ENCODE measurements at regions not wholly inside any gene's neighbourhood (a gene's known extent, or its start where the extent isn't known, plus 50 kb on each side); places are given as distances from the start of the nearest gene placed in this dataset.

- H3K4me1 Mint-ChIP-seq (ENCODE audit: low read depth) = no peaks in the 10 kb centered on the region
- no peak overlapping the region for H3K4me3 Mint-ChIP-seq
- H3K9me3 Mint-ChIP-seq (ENCODE audit: low read depth) = peaks cover 4% of the 10 kb centered on the region
- H3K36me3 Mint-ChIP-seq = no peaks in the 10 kb centered on the region
- H3K27ac Mint-ChIP-seq = no peak overlapping the region
- peaks cover 11% of the 10 kb centered on the region for H3K27me3 Mint-ChIP-seq
These were observed 55.2 kb downstream of the GCC1 start for GRCh38 chr7:127530148-127530547.

DNA sequence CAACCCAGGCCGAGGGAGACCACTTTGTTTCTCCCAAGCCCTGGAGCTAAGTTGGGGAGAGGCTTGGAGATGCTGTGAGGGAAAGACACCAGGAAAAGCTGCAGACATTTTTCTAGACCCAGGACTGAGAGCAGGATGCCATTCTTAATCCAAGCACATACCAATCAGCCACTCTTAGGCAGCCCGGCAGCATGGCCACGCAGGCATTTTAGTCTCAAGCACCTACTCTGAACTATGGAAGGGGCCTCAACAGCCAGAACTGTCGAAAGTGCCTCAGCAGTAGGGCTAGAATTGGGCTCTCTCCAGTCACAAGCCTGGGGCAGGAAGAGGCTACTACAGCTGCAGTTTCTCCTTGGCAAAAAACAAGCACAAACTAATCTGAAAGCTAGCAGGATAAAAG is 57.8 kb downstream of the GCC1 start:
- Mint-ChIP-seq H3K36me3 (no peaks in the 10 kb centered on the region), H3K27ac (no peak overlapping the region), H3K4me3 (no peak overlapping the region), H3K27me3 (peaks cover 15% of the 10 kb centered on the region), H3K4me1 (ENCODE audit: low read depth) (no peaks in the 10 kb centered on the region), H3K9me3 (ENCODE audit: low read depth) (peaks cover 4% of the 10 kb centered on the region)

- Mint-ChIP-seq H3K4me3 (no peak overlapping the region), H3K9me3 (ENCODE audit: low read depth) (peaks cover 9% of the 10 kb centered on the region), H3K36me3 (peaks cover 3% of the 10 kb centered on the region), H3K27ac (no peak overlapping the region), H3K4me1 (ENCODE audit: low read depth) (no peaks in the 10 kb centered on the region), H3K27me3 (peaks cover 22% of the 10 kb centered on the region)
These were observed 59.4 kb downstream of the GCC1 start for GRCh38 chr7:127525866-127526480.

GRCh38 chr7:127516320-127516719 is 69.1 kb downstream of the GCC1 start:
- H3K4me3 Mint-ChIP-seq = no peak overlapping the region
- H3K27ac Mint-ChIP-seq = no peak overlapping the region
- peaks cover under 1% of the 10 kb centered on the region for H3K36me3 Mint-ChIP-seq
- peaks cover 20% of the 10 kb centered on the region for H3K27me3 Mint-ChIP-seq
- H3K4me1 Mint-ChIP-seq (ENCODE audit: low read depth) = no peaks in the 10 kb centered on the region
- peaks cover under 1% of the 10 kb centered on the region for H3K9me3 Mint-ChIP-seq (ENCODE audit: low read depth)

GRCh38 chr7:127514499-127514898 is 70.9 kb downstream of the GCC1 start:
- H3K9me3 Mint-ChIP-seq (ENCODE audit: low read depth) = no peaks in the 10 kb centered on the region
- peaks cover 9% of the 10 kb centered on the region for H3K27me3 Mint-ChIP-seq
- H3K4me1 Mint-ChIP-seq (ENCODE audit: low read depth) = no peaks in the 10 kb centered on the region
- no peak overlapping the region for H3K4me3 Mint-ChIP-seq
- no peaks in the 10 kb centered on the region for H3K36me3 Mint-ChIP-seq
- H3K27ac Mint-ChIP-seq = no peak overlapping the region

DNA sequence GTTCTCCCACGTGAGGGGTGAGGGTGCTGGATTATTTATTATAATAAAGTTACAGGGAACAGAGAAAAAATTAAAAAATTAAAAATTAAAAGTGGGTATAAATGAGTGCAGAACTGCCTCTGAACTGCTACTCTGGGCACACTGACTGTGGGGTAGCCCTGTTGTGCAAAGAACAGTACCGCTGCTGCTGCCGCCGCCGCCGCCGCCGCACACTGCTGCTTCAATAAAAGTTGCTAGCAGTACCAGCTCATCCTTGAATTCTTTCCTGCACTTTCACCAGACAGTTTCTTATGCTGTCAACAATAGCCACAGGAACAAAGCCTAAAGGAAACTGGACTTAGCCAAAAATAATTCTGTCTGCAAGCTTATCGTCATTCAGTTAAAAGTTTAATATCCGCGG is 72.1 kb downstream of the GCC1 start:
- H3K27ac Mint-ChIP-seq = no peak overlapping the region
- H3K36me3 Mint-ChIP-seq = no peaks in the 10 kb centered on the region
- H3K4me1 Mint-ChIP-seq (ENCODE audit: low read depth) = no peaks in the 10 kb centered on the region
- no peaks in the 10 kb centered on the region for H3K9me3 Mint-ChIP-seq (ENCODE audit: low read depth)
- H3K27me3 Mint-ChIP-seq = peaks cover 4% of the 10 kb centered on the region
- no peak overlapping the region for H3K4me3 Mint-ChIP-seq

DNA sequence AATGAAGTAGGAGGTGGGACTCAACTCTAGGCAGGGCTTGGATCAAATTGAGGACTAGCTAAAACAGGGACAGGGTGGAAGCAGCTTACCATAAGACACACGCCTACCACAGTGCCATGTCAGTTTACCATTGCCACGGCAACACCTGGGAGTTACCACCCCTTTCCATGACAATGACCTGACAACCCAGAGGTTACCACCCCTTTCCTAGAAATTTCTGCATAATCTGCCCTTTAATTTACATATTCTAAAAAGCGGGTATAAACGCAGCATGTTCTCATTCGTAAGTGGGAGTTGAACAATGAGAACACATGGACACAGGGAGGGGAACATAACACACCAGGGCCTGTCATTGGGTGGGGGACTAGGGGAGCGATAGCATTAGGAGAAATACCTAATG is 72.7 kb downstream of the GCC1 start:
- Mint-ChIP-seq H3K36me3 (no peaks in the 10 kb centered on the region), H3K27me3 (peaks cover 3% of the 10 kb centered on the region), H3K4me1 (ENCODE audit: low read depth) (no peaks in the 10 kb centered on the region), H3K4me3 (no peak overlapping the region), H3K9me3 (ENCODE audit: low read depth) (no peaks in the 10 kb centered on the region), H3K27ac (no peak overlapping the region)

- Mint-ChIP-seq H3K27ac (no peak overlapping the region), H3K4me1 (ENCODE audit: low read depth) (no peaks in the 10 kb centered on the region), H3K4me3 (no peak overlapping the region), H3K36me3 (no peaks in the 10 kb centered on the region), H3K9me3 (ENCODE audit: low read depth) (no peaks in the 10 kb centered on the region), H3K27me3 (peaks cover 6% of the 10 kb centered on the region)
These were observed 80.7 kb downstream of the GCC1 start for GRCh38 chr7:127504715-127505114.

DNA sequence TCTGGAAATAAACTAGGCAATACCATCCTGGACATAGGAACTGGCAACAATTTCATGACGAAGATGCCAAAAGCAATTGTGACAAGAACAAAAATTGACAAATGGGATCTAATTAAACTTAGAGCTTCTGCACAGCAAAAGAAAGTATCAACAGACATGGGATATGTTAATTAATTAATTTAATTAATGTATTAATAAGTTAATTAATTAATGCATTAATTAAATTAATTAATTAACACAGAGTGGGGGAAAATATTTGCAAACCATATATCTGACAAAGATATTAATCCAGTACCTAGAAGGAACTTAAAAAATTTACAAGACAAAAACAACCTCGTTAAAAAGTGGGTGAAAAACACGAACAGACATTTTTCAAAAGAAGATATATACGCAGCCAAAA is 83.6 kb downstream of the GCC1 start:
- no peaks in the 10 kb centered on the region for H3K9me3 Mint-ChIP-seq (ENCODE audit: low read depth)
- H3K4me3 Mint-ChIP-seq = no peak overlapping the region
- H3K4me1 Mint-ChIP-seq (ENCODE audit: low read depth) = no peaks in the 10 kb centered on the region
- H3K36me3 Mint-ChIP-seq = no peaks in the 10 kb centered on the region
- no peak overlapping the region for H3K27ac Mint-ChIP-seq
- peaks cover 5% of the 10 kb centered on the region for H3K27me3 Mint-ChIP-seq

DNA sequence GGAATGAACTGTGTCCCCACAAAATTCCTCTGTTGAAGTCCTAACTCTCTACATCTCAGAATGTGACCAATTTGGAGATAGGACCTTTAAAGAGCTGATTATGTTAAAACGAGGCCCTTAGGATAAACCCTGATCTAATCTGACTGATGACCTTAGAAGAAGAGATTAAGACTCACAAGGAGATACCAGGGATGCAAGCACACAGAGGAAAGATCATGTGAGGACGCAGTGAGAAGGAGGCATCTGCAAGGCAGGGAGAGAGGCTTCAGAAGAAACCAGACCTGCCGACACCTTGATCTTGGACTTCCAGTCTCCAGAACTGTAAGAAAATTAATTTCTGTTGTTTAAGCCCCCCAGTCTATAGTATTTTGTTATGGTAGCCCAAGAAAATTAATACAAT is 94.9 kb upstream of the ZNF800 start:
- no peak overlapping the region for H3K27ac Mint-ChIP-seq
- peaks cover 2% of the 10 kb centered on the region for H3K27me3 Mint-ChIP-seq
- H3K4me3 Mint-ChIP-seq = no peak overlapping the region
- peaks cover 15% of the 10 kb centered on the region for H3K4me1 Mint-ChIP-seq (ENCODE audit: low read depth)
- no peaks in the 10 kb centered on the region for H3K36me3 Mint-ChIP-seq
- no peaks in the 10 kb centered on the region for H3K9me3 Mint-ChIP-seq (ENCODE audit: low read depth)

DNA sequence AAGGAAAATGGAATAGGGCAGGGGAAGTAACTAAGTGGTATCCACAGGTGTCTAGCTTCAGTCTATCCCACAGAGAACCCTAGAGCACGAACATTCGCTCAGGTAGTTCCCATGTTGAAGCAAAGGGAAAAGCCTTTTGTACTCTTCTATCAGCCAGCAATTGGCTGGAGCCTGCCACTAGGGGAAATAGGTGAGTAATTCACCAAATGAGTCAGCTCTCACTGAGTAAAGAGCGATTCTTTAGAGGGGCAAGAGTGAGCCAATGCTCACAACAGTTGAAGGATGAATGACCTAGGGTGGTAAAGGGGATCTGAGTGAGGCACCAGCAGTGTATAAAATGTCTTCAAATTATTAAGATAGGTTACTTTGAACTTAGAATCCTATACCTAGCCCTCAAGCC is 94.1 kb upstream of the ZNF800 start:
- peaks cover 3% of the 10 kb centered on the region for H3K27me3 Mint-ChIP-seq
- no peak overlapping the region for H3K4me3 Mint-ChIP-seq
- H3K27ac Mint-ChIP-seq = no peak overlapping the region
- no peaks in the 10 kb centered on the region for H3K36me3 Mint-ChIP-seq
- H3K9me3 Mint-ChIP-seq (ENCODE audit: low read depth) = no peaks in the 10 kb centered on the region
- peaks cover 15% of the 10 kb centered on the region for H3K4me1 Mint-ChIP-seq (ENCODE audit: low read depth)

GRCh38 chr7:127485482-127485881 is 93.0 kb upstream of the ZNF800 start:
- Mint-ChIP-seq H3K4me1 (ENCODE audit: low read depth) (peaks cover 15% of the 10 kb centered on the region), H3K9me3 (ENCODE audit: low read depth) (no peaks in the 10 kb centered on the region), H3K27me3 (peaks cover 3% of the 10 kb centered on the region)

GRCh38 chr7:127484954-127485353 is 92.4 kb upstream of the ZNF800 start:
- Mint-ChIP-seq H3K4me1 (ENCODE audit: low read depth) (peaks cover 15% of the 10 kb centered on the region), H3K27me3 (peaks cover 3% of the 10 kb centered on the region), H3K27ac (no peak overlapping the region), H3K36me3 (no peaks in the 10 kb centered on the region), H3K9me3 (ENCODE audit: low read depth) (no peaks in the 10 kb centered on the region), H3K4me3 (peak overlapping the region; percentile 57)

More at GRCh38 chr7:127485482-127485881, 93.0 kb upstream of the ZNF800 start:
- no peak overlapping the region for H3K27ac Mint-ChIP-seq
- H3K4me3 Mint-ChIP-seq = no peak overlapping the region
- H3K36me3 Mint-ChIP-seq = no peaks in the 10 kb centered on the region

- Mint-ChIP-seq H3K36me3 (no peaks in the 10 kb centered on the region), H3K9me3 (ENCODE audit: low read depth) (no peaks in the 10 kb centered on the region), H3K27ac (no peak overlapping the region), H3K4me1 (ENCODE audit: low read depth) (peaks cover 27% of the 10 kb centered on the region), H3K4me3 (no peak overlapping the region), H3K27me3 (peaks cover 1% of the 10 kb centered on the region)
These were observed 86.0 kb upstream of the ZNF800 start for GRCh38 chr7:127478461-127478860.

GRCh38 chr7:127478024-127478355 is 85.5 kb upstream of the ZNF800 start:
- H3K36me3 Mint-ChIP-seq = no peaks in the 10 kb centered on the region
- H3K4me1 Mint-ChIP-seq (ENCODE audit: low read depth) = peaks cover 27% of the 10 kb centered on the region
- peak overlapping the region; percentile 22 for H3K4me3 Mint-ChIP-seq
- H3K27me3 Mint-ChIP-seq = peaks cover 1% of the 10 kb centered on the region
- no peak overlapping the region for H3K27ac Mint-ChIP-seq
- H3K9me3 Mint-ChIP-seq (ENCODE audit: low read depth) = no peaks in the 10 kb centered on the region

- Mint-ChIP-seq H3K9me3 (ENCODE audit: low read depth) (no peaks in the 10 kb centered on the region), H3K36me3 (no peaks in the 10 kb centered on the region), H3K27me3 (peaks cover 1% of the 10 kb centered on the region), H3K4me3 (peak overlapping the region; percentile 22), H3K27ac (no peak overlapping the region), H3K4me1 (ENCODE audit: low read depth) (peaks cover 27% of the 10 kb centered on the region)
These were observed 85.0 kb upstream of the ZNF800 start for GRCh38 chr7:127477295-127478023.

Data from activated naive CD8-positive, alpha-beta T cell (primary cell).